IMR-90 (cell line): ENCODE measurements at regions not wholly inside any gene's neighbourhood (a gene's known extent, or its start where the extent isn't known, plus 50 kb on each side); places are given as distances from the start of the nearest gene placed in this dataset.
A peak's percentile ranks its signal among the peaks of the same experiment; 100 is the strongest.

ENCODE experiments used
- ATAC-seq: fragments of 200-7000 bp; cut with Tn5 transposase; 2 replicates; pipeline ENCODE4 v1.9.1; 2020; ENCODE audit warnings: low read depth, mild to moderate bottlenecking, moderate library complexity
- BruUV-seq: library from RNA; stranded (reverse); fragments of 400-500 nt; replicated peaks from 2 replicates; lab custom pipeline; 2021; lab: Mats Ljungman, UMichigan
- CTCF ChIA-PET: fragments of 300-600 bp; formaldehyde crosslinking; extraction: SDS; loops from one replicate; lab custom pipeline; 2021; ENCODE audit warnings: antibody characterized with exemption; lab: Yijun Ruan, JAX
- POLR2A ChIA-PET: fragments of 300-600 bp; sonication (Branson Sonifier 250); formaldehyde crosslinking; loops from one replicate; lab custom pipeline; 2022; ENCODE audit warnings: antibody characterized with exemption; ENCODE audit not compliant: unreplicated experiment; lab: Charles Lee
- DNase-seq: peaks from one replicate; pipeline ENCODE4 v3.0.0; 2013
- H2AFZ ChIP-seq: replicated peaks from 2 replicates; pipeline ENCODE3; 2013; ENCODE audit warnings: low read length, mild to moderate bottlenecking; ENCODE audit not compliant: poor library complexity
- H2AK5ac ChIP-seq: 2 replicates; pipeline ENCODE4 v1.6.1; 2013; ENCODE audit warnings: low read depth, low read length, inconsistent platforms
- H2AK9ac ChIP-seq: replicated peaks from 2 replicates; pipeline ENCODE3; 2013; ENCODE audit warnings: mild to moderate bottlenecking, low read depth, low read length, moderate library complexity; ENCODE audit not compliant: poor library complexity
- H2BK120ac ChIP-seq: 2 replicates; pipeline ENCODE4 v1.6.1; 2013; ENCODE audit warnings: low read depth, low read length, inconsistent platforms
- H2BK15ac ChIP-seq: 3 replicates; pipeline ENCODE4 v1.6.1; 2013; ENCODE audit warnings: low read depth, low read length, inconsistent platforms
- H2BK20ac ChIP-seq: 2 replicates; pipeline ENCODE4 v1.6.1; 2013; ENCODE audit warnings: low read depth, mild to moderate bottlenecking, inconsistent platforms, low read length, moderate library complexity
- H2BK5ac ChIP-seq: 2 replicates; pipeline ENCODE4 v1.6.1; 2013; ENCODE audit warnings: mild to moderate bottlenecking, low read depth, low read length, inconsistent platforms; ENCODE audit not compliant: poor library complexity, severe bottlenecking
- H3K14ac ChIP-seq: replicated peaks from 2 replicates; pipeline ENCODE4 v1.6.1; 2013; ENCODE audit warnings: low read depth, low read length, inconsistent platforms
- H3K18ac ChIP-seq: 2 replicates; pipeline ENCODE4 v1.6.1; 2013; ENCODE audit warnings: low read depth, low read length, control low read depth
- H3K23ac ChIP-seq: 2 replicates; pipeline ENCODE4 v1.6.1; 2013; ENCODE audit warnings: low read depth, low read length, inconsistent platforms
- H3K27ac ChIP-seq: 2 replicates; pipeline ENCODE4 v1.5.1; 2013; ENCODE audit warnings: mild to moderate bottlenecking, control low read depth, low read length; ENCODE audit not compliant: insufficient read depth
- H3K27me3 ChIP-seq: 2 replicates; pipeline ENCODE4 v1.6.1; 2013; ENCODE audit warnings: low read length; ENCODE audit not compliant: control insufficient read depth, insufficient read depth
- H3K36me3 ChIP-seq: 2 replicates; pipeline ENCODE4 v1.6.1; 2013; ENCODE audit warnings: low read length, mixed read lengths; ENCODE audit not compliant: control insufficient read depth, insufficient read depth
- H3K4ac ChIP-seq: 2 replicates; pipeline ENCODE4 v1.6.1; 2013; ENCODE audit warnings: low read depth, low read length, inconsistent platforms
- H3K4me1 ChIP-seq: 2 replicates; pipeline ENCODE4 v1.6.1; 2013; ENCODE audit warnings: low read length, mixed read lengths; ENCODE audit not compliant: control insufficient read depth, insufficient read depth
- H3K4me2 ChIP-seq: 2 replicates; pipeline ENCODE4 v1.6.1; 2013; ENCODE audit warnings: low read depth, mild to moderate bottlenecking, control low read depth, low read length, moderate library complexity
- H3K4me3 ChIP-seq: 2 replicates; pipeline ENCODE4 v1.5.1; 2013; ENCODE audit warnings: low read depth, mild to moderate bottlenecking, control low read depth, low read length, moderate library complexity; ENCODE audit not compliant: insufficient read depth
- H3K56ac ChIP-seq: 2 replicates; pipeline ENCODE4 v1.6.1; 2013; ENCODE audit warnings: low read length, inconsistent platforms; ENCODE audit not compliant: insufficient read depth; ENCODE audit errors: extremely low read depth
- H3K79me1 ChIP-seq, 2 experiments: 2 replicates each; pipeline ENCODE4 v1.6.1; 2013; ENCODE audit warnings: low read length in 2 of 2, inconsistent platforms in 1 of 2, low read depth in 1 of 2
- H3K9ac ChIP-seq: 2 replicates; pipeline ENCODE4 v1.6.1; 2013; ENCODE audit warnings: low read depth, low read length, control low read depth
- H3K9me1 ChIP-seq: 2 replicates; pipeline ENCODE4 v1.6.1; 2013; ENCODE audit warnings: low read length, inconsistent platforms; ENCODE audit not compliant: insufficient read depth
- H3K9me3 ChIP-seq: 2 replicates; pipeline ENCODE4 v1.6.1; 2013; ENCODE audit warnings: low read length; ENCODE audit not compliant: control insufficient read depth, insufficient read depth
- H4K20me1 ChIP-seq: 2 replicates; pipeline ENCODE4 v1.6.1; 2013; ENCODE audit warnings: low read length, inconsistent platforms; ENCODE audit not compliant: insufficient read depth
- H4K5ac ChIP-seq: 2 replicates; pipeline ENCODE4 v1.6.1; 2013; ENCODE audit warnings: mild to moderate bottlenecking, low read depth, low read length, control low read depth
- H4K8ac ChIP-seq, 2 experiments: 2 replicates each; pipeline ENCODE4 v1.6.1; 2013; ENCODE audit warnings: low read depth in 2 of 2, low read length in 2 of 2, control low read depth in 1 of 2, inconsistent platforms in 1 of 2
- H4K91ac ChIP-seq: 2 replicates; pipeline ENCODE4 v1.6.1; 2013; ENCODE audit warnings: low read depth, low read length, inconsistent platforms; ENCODE audit not compliant: insufficient read depth
- CEBPB ChIP-seq: IDR thresholded peaks from 2 replicates; pipeline ENCODE4 v1.6.1; 2012; ENCODE audit warnings: low read depth, low read length, improper control_type of control experiment
- CHD1 ChIP-seq: IDR thresholded peaks from 2 replicates; pipeline ENCODE4 v1.6.1; 2012; ENCODE audit warnings: low read depth, low read length, improper control_type of control experiment
- CTCF ChIP-seq: conservative IDR thresholded peaks from 2 replicates; pipeline ENCODE4 v1.5.1; 2012; ENCODE audit warnings: mild to moderate bottlenecking, low read depth, low read length, improper control_type of control experiment
- FOS ChIP-seq: fragments of 150-350 bp; IDR thresholded peaks from 2 replicates; pipeline ENCODE4 v1.6.1; 2016; ENCODE audit warnings: low read depth, low read length
- MAFK ChIP-seq: IDR thresholded peaks from 2 replicates; pipeline ENCODE4 v1.6.1; 2012; ENCODE audit warnings: low read depth, low read length, improper control_type of control experiment
- MAZ ChIP-seq: IDR thresholded peaks from 2 replicates; pipeline ENCODE4 v1.6.1; 2012; ENCODE audit warnings: low read depth, mild to moderate bottlenecking, low read length, improper control_type of control experiment, moderate library complexity, borderline replicate concordance
- POLR2A ChIP-seq: IDR thresholded peaks from 2 replicates; pipeline ENCODE4 v1.6.1; 2012; ENCODE audit warnings: mild to moderate bottlenecking, low read depth, low read length
- RAD21 ChIP-seq: IDR thresholded peaks from 2 replicates; pipeline ENCODE4 v1.6.1; 2012; ENCODE audit warnings: low read length, improper control_type of control experiment
- RCOR1 ChIP-seq: IDR thresholded peaks from 2 replicates; pipeline ENCODE4 v1.6.1; 2012; ENCODE audit warnings: mild to moderate bottlenecking, low read length, improper control_type of control experiment; ENCODE audit not compliant: insufficient replicate concordance
- RFX5 ChIP-seq: IDR thresholded peaks from 2 replicates; pipeline ENCODE4 v1.8.0; 2012; ENCODE audit warnings: low read depth, mild to moderate bottlenecking, low read length, moderate library complexity
- USF2 ChIP-seq: fragments of 150-350 bp; IDR thresholded peaks from 2 replicates; pipeline ENCODE4 v1.6.1; 2017; ENCODE audit warnings: mild to moderate bottlenecking, antibody characterized with exemption, low read length, low read depth
- WGBS, 2 experiments: methylation state at CpG; one replicate each; pipeline versions ENCODE4 v1.1.5 to v1.1.7; 2013; ENCODE audit warnings: missing lambda C conversion rate in 2 of 2; ENCODE audit not compliant: insufficient read length in 1 of 2; ENCODE audit errors: extremely low coverage in 2 of 2; 5-methylcytosine and 5-hydroxymethylcytosine counted together
- dilution Hi-C: fragments of 300-500 bp; cut with HindIII; formaldehyde crosslinking; loops from one replicate; pipeline ENCODE4 v1.14.3; 2018; ENCODE audit warnings: low sequenced_read_pairs; ENCODE audit not compliant: unreplicated experiment
- in situ Hi-C: fragments of 300-500 bp; cut with MboI; formaldehyde crosslinking; loops from 3 replicates; pipeline ENCODE4 v1.14.3; 2019; ENCODE audit warnings: low sequenced_read_pairs, inconsistent platforms, mixed read lengths
- intact Hi-C: fragments of 100-400 bp; cut with micrococcal nuclease; formaldehyde crosslinking; loops from 2 replicates; pipeline ENCODE4 v1.10.0; 2022
- TF ChIP-seq, protein P1 (sequence below): fragments of 150-350 bp; IDR thresholded peaks from 2 replicates; pipeline ENCODE4 v1.6.1; 2016; ENCODE audit warnings: low read depth, mild to moderate bottlenecking, low read length, moderate library complexity, borderline replicate concordance

DNA sequence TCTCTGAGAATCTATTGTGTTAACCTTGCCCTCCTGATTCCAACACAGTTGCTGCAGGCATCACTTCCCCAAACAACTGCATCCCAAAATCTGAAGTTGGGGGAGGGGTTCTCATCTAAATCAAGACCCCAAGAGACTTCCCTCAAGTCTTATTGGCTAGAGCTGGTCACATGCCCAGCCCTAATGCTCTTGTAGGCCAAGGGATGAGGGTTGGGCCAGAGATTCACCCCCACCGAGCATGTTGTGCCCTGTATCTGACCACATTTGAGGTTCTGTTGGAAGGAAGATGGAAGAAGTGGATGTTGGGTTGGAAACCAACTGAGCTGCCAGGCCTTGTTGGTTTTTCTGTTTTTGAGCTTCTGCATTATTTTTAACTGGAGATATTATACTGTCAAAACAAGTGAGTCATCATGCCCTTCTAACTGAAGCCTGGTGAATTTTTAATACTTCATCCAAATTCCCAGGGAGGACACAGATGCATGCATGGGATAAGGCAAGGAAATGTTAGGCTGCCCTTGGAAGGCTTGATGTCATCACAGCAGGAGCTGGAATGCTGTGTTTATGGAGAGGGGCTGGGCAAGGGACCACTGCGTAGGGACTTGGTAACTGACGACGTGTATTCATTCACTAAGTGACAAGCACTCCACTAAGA, 68.6 kb upstream of the CACUL1 start:
- intact Hi-C loops (no loop called here), in situ Hi-C loops (no loop called here), dilution Hi-C loops (no loop called here)
- Histone ChIP-seq H2BK120ac (no peak overlapping the region), H4K91ac (no peak overlapping the region), H2BK5ac (no peak overlapping the region), H3K23ac (no peak overlapping the region), H2BK20ac (no peak overlapping the region), H4K20me1 (no peaks in the 10 kb centered on the region), H2AK5ac (no peak overlapping the region), H3K27me3 (no peaks in the 10 kb centered on the region; the same call in 1 of the 2 replicates), H3K4ac (no peak overlapping the region), H3K4me1 (no peaks in the 10 kb centered on the region), H3K4me3 (no peak overlapping the region), H2AK9ac (no peak overlapping the region), H4K8ac (no peak overlapping the region), H3K14ac (no peak overlapping the region), H4K5ac (no peak overlapping the region), H3K9ac (no peak overlapping the region), H3K4me2 (no peak overlapping the region), H3K18ac (no peak overlapping the region), H2AFZ (peak overlapping the region; percentile 10), H3K9me3 (no peaks in the 10 kb centered on the region), H2BK15ac (no peak overlapping the region), H3K9me1 (no peaks in the 10 kb centered on the region), H3K56ac (no peak overlapping the region), H3K36me3 (no peaks in the 10 kb centered on the region), H3K27ac (no peak overlapping the region), H3K79me1 (no peaks in the 10 kb centered on the region)
- ChIA-PET CTCF (no interaction called here), POLR2A (no interaction called here)
- no peak for ATAC-seq
- TF ChIP-seq FOS = no peak
- TF ChIP-seq RCOR1 = no peak
- TF ChIP-seq USF2 = no peak
- no peak for TF ChIP-seq CTCF
- TF ChIP-seq, protein P1, sequence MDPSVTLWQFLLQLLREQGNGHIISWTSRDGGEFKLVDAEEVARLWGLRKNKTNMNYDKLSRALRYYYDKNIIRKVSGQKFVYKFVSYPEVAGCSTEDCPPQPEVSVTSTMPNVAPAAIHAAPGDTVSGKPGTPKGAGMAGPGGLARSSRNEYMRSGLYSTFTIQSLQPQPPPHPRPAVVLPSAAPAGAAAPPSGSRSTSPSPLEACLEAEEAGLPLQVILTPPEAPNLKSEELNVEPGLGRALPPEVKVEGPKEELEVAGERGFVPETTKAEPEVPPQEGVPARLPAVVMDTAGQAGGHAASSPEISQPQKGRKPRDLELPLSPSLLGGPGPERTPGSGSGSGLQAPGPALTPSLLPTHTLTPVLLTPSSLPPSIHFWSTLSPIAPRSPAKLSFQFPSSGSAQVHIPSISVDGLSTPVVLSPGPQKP = no peak
- no peak for TF ChIP-seq CEBPB
- TF ChIP-seq RFX5 = no peak
- no peak for TF ChIP-seq POLR2A
- TF ChIP-seq RAD21 = no peak
- no peak for TF ChIP-seq MAZ
- TF ChIP-seq CHD1 = no peak
- TF ChIP-seq MAFK = no peak
- WGBS, 2 experiments = no CpG with 5 or more reads among the region's 4 CpGs
- no peak for DNase-seq
- BruUV-seq = no TSS peak
